ENCODE measurements at regions not wholly inside any gene's neighbourhood (a gene's known extent, or its start where the extent isn't known, plus 50 kb on each side); places are given as distances from the start of the nearest gene placed in this dataset.

DNA sequence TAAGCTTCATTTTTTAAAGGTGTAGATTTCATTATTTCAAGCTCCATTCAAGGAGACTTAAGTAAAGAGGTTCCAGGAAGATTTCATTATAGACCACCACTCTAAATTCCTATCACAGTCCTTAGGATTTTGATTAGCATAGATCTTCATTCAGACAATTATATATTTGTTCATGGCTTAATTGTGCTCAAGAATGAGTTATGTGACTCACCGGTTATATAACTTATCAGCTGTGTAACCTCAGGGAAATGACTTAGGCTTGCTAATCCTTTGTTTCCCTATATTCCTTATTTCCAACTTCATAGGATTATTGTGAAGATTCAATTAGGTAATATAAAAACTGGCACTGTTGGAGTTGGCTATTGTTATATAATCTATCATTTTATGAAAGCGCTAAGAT lies 632.8 kb upstream of the SPRY2 start:
- TF ChIP-seq EP300 (IDR thresholded peaks at IDR 0.05) (no peak), CTCF (IDR thresholded peaks at IDR 0.05) (no peak), POLR2AphosphoS5 (IDR thresholded peaks at IDR 0.05) (no peak), POLR2A (IDR thresholded peaks at IDR 0.05) (no peak)

Measured in gastroesophageal sphincter (tissue), 3 donors.